ENCODE measurements at regions not wholly inside any gene's neighbourhood (a gene's known extent, or its start where the extent isn't known, plus 50 kb on each side); places are given as distances from the start of the nearest gene placed in this dataset.

DNA sequence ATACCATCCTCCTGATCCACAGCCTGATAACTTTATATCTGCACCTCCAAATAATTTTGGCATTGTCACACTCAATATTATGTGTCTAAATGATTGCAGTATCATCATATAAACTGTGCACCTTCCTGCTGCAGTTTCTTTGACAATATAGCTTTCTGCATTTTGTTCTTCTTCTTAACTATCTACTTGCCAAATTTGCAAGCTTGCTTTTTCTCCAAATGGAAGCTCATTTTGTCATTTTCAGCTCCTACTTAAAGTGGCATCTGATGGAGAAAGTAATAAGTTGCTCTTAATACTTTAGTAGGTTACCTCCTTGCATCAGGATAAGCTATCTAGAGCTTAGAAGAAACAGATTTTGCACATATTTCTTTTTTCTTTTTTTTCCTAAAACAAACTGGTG, 74.0 kb upstream of the DEFB112 start:
- TF ChIP-seq, protein P1, sequence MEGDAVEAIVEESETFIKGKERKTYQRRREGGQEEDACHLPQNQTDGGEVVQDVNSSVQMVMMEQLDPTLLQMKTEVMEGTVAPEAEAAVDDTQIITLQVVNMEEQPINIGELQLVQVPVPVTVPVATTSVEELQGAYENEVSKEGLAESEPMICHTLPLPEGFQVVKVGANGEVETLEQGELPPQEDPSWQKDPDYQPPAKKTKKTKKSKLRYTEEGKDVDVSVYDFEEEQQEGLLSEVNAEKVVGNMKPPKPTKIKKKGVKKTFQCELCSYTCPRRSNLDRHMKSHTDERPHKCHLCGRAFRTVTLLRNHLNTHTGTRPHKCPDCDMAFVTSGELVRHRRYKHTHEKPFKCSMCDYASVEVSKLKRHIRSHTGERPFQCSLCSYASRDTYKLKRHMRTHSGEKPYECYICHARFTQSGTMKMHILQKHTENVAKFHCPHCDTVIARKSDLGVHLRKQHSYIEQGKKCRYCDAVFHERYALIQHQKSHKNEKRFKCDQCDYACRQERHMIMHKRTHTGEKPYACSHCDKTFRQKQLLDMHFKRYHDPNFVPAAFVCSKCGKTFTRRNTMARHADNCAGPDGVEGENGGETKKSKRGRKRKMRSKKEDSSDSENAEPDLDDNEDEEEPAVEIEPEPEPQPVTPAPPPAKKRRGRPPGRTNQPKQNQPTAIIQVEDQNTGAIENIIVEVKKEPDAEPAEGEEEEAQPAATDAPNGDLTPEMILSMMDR (IDR thresholded peaks at IDR 0.05; ENCODE audit: insufficient read depth, low read depth, low read length, missing control alignments): no peak
- DNase-seq (ENCODE audit: low read depth): no peak

DNA sequence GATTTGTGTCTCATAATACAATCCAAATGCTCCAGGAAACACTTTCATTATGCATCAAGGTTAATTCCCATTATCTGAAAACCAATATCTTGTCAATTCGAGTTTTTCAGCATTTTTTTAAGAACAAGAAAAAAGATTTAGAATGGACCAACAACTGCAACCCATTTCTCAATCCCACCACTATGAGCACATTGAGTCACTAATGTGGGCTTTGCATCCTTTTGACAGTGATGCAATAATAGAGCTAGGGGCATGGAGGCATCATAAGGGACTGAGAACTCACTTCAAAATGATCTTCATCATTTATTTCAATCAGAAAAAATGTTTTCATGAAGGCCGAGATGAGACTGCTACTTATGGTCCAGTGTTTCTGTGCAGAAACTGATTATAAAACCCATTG, 74.8 kb upstream of the DEFB112 start:
- TF ChIP-seq, protein P1 (IDR thresholded peaks at IDR 0.05; ENCODE audit: insufficient read depth, low read depth, low read length, missing control alignments): no peak

More for the DNA sequence above, 74.0 kb upstream of the DEFB112 start:
- H3K4me3 ChIP-seq (ENCODE audit: low read depth, low read length): no peak overlapping the region

DNA sequence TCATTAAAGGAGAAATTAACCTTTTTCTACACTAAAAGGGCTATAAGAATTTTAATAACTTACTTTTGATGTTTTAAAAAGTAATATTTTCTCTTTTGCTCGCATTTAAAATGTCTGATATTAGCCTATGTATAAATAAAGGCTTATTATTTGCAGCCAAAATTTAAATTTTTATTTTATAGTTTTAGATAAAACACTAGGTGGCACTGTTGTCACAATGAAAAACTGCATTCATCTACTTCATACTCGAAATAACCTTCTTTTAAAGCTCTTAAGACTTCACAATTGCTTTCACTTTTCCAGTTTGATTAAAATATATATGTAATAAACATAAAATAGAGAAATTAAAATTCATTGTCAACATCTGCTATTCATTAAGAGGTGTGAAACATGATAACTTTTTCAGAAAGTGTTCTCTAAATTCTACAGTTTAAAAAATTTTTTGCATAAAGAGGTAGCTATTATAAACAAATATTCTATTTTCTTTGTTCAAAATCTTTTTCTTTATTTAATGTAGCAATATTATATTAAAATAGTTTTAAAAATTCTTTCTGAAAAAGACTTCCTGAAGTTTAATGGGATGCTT, 78.8 kb upstream of the DEFB112 start:
- TF ChIP-seq, protein P1 (IDR thresholded peaks at IDR 0.05; ENCODE audit: insufficient read depth, low read depth, low read length, missing control alignments): peak; percentile 25
- no peak overlapping the region for H3K4me3 ChIP-seq (ENCODE audit: low read depth, low read length)
- peak; percentile 12 for DNase-seq (ENCODE audit: low read depth)

More for the DNA sequence above, 74.8 kb upstream of the DEFB112 start:
- H3K4me3 ChIP-seq (ENCODE audit: low read depth, low read length): no peak overlapping the region
- no peak for DNase-seq (ENCODE audit: low read depth)

DNA sequence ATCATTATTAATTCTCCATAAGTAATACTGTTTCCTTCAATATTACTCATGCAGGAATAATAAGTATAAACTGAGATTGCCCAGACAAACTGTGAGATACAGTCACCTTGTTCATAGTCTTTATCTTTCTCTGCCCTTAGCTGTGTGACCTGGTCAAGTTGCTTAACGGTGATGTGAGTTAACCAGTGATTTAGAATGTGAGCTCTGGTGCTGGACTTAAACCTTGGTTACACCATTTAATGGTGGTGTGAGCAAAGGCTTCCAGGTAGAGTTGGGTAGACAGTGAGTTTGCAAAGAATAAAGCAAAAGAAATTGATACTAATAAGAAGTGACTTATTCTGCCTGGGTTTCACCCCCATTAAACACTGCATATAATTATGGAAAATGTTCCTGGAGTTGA, 86.2 kb upstream of the DEFB112 start:
- TF ChIP-seq, protein P1 (IDR thresholded peaks at IDR 0.05; ENCODE audit: insufficient read depth, low read depth, low read length, missing control alignments): no peak
- no peak for DNase-seq (ENCODE audit: low read depth)
- H3K4me3 ChIP-seq (ENCODE audit: low read depth, low read length): no peak overlapping the region

DNA sequence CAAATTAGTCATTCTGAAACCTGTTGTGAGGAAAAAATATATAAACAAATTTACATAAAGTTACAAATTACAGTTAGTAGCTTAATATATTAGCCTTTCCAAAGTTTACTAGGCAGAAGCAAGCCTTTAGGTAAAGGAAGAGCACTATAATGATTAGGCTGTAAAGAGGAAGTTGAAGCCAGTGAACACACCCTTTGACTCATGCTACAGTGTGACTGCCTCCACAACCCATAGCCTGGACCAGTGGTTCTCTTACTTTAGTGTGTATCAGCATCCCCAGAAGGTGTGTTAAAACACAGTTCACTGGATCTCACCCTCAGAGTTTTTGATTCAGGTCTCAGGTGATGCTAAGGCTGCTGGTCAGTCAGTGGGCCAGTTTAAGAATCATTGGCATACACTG, 91.4 kb upstream of the DEFB112 start:
- no peak overlapping the region for H3K4me3 ChIP-seq (ENCODE audit: low read depth, low read length)
- TF ChIP-seq, protein P1 (IDR thresholded peaks at IDR 0.05; ENCODE audit: insufficient read depth, low read depth, low read length, missing control alignments): no peak
- no peak for DNase-seq (ENCODE audit: low read depth)

DNA sequence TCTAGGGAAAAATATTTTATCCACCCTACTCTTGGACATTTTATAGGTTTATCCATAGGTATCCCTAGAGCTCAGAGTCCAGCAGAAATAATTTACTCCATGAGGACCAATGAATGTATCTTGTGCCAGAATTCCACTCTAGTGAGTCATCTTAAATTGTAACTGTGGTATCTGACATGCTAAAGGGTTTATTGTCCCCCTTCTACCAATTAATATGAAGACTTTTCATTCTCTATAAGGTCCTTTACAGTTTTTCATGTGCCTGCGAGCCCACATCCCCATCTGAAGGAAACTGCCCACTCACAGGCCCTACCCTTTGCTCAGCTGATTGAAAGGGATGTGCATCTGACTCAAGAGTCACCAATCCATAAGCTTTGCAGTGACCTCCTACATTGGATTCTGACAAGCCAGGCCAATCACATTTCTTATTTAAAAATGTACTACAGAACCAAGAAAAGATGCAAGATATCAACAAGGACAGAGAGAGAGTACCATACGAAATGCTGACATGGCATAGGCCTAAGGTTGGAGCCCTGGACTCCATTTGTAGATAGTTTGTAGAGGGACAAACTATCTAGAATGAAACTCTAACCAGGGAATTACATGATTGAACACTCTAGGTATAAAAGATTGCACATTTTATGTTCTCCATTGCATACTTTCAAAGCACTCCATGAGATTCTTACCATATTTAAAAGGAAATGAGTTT, 93.4 kb upstream of the DEFB112 start:
- no peak overlapping the region for H3K4me3 ChIP-seq (ENCODE audit: low read depth, low read length)
- TF ChIP-seq, protein P1 (IDR thresholded peaks at IDR 0.05; ENCODE audit: insufficient read depth, low read depth, low read length, missing control alignments): no peak
- DNase-seq (ENCODE audit: low read depth): no peak

Data from GM12865 (cell line).